NOMO-1 treated with DMSO at 0.1 percent for 48 hours (cell line): ENCODE measurements at regions not wholly inside any gene's neighbourhood (a gene's known extent, or its start where the extent isn't known, plus 50 kb on each side); places are given as distances from the start of the nearest gene placed in this dataset.
"Not testable (repeated sequence)": the region's sequence is repeated elsewhere in the genome, so short reads cannot be mapped to it uniquely, and the experiment has no call there.

ENCODE experiments used
- DNase-seq: peaks from one replicate; lab custom pipeline; 2025; ENCODE audit not compliant: unreplicated experiment; lab: John Stamatoyannopoulos, UW

DNA sequence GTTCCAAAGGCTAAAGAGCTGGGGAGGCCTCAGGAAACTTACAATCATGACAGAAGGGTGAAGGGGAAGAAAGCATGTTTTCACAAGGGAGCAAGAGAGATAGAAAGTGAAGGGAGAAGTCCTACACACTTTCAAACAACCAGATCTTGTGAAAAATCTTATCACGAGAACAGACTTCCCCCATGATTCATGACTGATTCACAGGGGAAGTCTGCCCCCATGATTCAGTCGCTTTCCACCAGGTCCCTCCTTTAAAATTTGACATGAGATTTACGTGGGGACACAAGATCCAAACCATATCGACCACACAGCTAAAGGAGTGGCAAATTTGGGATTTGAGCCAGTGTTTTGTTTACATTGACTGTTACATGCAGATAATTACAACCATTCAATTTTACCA, 971.1 kb upstream of the HS3ST1 start:
- DNase-seq = no peak

DNA sequence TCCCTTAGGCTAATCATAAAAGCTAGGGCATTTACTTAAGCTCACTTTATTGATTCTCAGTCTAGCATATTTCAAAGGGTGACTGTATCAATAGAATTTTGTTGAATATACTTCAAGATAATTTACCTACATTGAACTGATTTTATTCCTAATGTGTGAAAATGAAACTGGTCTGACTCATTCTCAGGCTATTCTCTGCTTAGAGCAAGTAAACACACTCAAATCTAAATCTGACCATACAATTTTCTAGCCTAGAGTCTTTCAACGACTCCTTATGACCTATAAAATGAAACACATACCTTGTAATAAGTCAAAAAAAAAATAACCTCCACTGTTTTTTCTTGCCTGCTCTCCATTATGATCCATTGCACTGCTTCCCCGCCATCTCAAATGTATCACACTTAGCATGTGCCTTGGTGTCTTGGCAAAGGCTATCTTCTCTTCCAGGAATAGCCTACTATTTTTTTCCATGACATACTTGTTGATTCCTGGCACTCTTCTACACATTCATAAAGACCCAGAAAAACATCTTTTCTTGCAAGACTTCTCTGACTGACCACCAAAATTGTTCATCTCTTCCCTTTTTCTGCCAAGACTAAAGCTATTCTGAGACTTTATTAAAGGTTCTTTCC, 965.1 kb upstream of the HS3ST1 start:
- no peak for DNase-seq

DNA sequence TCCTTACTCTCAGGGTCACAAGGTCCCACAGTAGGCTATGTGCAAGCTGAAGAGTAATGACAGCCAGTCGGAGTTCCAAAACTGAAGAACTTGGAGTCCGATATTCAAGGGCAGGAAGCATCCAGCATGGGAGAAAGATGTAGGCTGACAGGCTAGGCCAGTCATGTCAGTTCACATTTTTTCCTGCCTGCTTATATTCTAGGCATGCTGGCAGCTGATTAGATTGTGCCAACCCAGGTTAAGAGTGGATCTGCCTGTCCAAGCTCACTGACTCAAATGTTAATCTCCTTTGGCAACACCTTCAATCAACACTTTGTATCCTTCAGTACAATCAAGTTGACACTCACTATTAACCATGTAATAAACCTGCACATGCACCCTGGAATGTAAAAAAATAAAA, 960.9 kb upstream of the HS3ST1 start:
- DNase-seq = no peak

DNA sequence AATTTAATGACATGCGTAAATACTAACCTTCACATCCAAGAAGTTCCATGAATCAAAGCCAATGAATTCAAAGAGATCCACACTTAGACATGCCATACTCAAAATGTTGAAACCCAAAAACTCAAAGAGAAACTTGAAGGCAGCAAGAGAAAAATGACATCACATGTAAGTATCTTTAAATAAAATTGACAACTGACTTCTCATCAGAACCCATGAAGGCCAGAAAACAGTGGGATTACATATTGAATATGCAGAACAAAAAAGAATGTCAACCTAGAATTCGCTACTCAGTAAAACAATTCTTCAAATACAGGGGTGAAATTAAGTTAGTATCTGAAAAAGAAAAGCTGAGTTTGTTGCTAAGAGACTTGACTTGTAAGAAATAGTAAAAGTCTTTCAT, 953.9 kb upstream of the HS3ST1 start:
- no peak for DNase-seq

DNA sequence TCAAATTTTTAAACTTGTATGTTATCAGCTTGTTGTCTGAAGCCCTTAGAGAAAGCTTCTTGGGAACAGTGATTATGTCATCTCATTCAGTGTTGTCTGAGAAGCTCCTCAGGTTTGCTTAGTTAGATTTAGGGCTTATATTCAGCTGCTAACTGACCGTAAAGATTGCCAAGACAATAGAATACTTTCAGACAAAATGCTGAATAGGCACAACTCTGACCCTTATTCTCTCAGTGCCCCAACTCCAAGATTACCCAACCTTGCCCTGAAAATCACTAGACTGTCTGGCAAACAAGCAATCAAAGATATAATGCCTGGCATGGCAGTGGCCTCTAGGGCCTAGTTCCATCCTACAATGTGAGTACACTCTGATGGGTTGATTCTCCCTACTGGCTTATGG, 950.5 kb upstream of the HS3ST1 start:
- no peak for DNase-seq

DNA sequence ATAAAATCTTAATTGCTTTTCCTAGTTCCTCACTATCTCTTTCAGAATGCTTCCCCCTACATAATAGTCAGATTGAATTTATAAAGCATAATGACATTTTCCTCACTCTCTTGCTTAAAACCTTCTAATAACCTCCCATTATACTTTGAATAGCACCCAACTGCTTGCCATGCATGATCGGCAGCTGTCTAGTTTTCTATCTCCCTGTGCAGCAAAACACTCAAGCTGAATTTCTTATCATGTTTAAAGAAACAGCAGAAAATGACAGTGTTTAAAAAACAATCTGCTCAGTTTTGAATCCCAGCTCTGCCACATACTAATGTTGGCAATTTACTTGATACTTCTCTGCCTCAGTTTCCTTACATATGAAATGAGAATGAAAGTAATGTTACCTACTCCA, 947.1 kb upstream of the HS3ST1 start:
- DNase-seq = no peak

DNA sequence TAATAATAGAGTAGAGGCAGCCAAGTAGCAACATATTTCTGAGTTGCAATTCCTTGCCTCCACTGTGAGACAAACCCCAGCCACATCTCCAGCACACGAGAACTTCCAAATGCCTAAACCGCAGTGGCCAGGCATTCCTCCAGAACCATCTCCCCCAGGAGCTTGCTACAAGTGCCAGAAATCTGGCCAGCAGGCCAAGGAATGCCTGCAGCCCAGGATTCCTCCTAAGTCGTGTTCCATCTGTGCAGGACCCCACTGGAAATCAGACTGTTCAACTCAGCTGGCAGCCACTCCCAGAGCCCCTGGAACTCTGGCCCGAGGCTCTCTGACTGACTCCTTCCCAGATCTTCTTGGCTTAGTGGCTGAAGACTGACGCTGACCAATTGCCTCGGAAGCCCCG, 937.2 kb upstream of the HS3ST1 start:
- not testable (repeated sequence) for DNase-seq

DNA sequence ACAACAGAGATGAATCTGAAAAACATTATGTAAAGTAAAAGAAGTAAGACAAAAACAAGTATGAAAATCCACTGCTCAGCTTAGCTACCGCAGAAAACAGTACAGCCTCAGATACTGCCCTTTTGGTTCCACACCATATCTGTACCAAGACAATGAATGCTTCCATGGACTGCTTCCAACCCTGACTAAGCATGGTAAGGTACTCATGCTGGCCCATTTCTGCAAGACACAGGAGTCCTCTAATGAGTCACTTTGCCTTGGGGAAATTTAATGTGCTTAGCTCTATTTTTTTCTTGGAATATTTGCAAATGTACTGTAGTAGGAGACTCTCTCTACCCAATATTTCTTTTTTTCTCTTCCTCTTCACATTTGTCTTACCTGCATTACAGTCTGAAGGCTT, 931.7 kb upstream of the HS3ST1 start:
- DNase-seq = no peak

DNA sequence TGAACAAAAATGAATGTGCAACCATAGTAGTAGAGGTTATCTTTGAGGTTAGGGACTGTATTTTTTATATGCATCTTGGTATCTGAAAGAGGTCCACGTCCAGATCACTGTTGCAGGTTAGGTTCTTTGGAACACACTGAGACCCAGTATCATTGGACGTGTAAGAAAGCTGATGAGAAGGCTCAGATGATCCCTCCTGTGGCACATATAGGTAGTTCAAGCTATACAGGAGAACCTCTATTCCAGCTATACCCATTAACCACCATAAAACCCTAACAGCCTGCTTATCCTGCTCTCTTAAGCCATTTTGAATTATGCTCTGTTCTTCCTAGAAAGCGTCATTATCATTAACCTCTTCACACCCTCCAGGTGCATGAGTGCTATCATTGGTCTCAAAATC, 930.7 kb upstream of the HS3ST1 start:
- DNase-seq = no peak

DNA sequence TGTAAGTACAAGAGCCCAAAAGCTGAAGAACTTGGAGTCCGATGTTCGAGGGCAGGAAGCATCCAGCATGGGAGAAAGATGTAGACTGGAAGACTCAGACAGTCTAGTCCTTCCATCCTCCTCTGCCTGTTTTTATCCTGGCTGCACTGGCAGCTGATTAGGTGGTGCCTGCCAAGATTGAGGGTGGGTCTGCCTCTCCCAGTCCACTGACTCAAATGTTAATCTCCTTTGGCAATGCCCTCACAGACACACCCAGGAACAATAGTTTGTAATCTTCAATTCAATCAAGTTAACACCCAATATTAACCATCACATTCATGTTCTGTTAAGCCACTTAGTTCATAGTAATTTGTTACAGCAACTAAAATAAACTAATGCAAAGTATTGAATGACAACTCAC, 904.4 kb upstream of the HS3ST1 start:
- DNase-seq = not testable (repeated sequence)

DNA sequence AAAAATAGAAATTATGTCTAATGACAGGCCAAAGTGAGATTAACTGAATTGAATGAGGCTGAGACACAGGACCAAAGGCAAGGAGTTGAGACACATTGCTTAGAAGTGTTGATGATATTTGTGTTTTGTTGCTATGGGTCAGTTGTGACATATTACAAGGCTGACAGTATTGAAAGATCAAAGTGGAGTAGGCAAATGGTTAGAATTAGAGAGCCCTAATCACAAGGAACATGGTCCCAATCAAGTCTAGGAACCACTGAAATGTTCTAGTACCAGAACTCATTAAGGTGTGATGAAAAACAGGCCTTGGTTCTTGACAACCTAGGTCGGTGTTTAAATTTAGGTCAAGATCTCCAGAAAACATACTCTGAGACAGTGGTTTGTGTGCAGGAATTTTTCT, 896.3 kb upstream of the HS3ST1 start:
- DNase-seq = no peak

DNA sequence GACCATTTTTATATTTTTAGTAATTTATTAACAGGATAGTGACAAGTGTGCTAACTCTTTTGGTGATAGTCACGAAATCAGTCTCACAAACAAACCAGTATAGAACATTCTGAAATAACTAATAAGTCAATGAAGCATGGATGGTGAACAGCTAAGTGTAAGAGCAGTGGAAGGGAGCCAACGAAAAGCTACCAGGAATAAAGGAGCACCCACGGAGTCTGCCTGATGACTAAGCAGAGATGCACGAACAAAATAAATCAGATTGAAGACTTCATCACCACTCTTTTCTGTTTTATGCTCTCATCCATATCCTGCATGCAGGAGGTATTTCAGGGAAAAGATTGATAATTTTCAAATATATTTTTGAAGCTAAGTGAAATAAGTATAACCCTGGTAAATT, 891.1 kb upstream of the HS3ST1 start:
- DNase-seq = no peak

DNA sequence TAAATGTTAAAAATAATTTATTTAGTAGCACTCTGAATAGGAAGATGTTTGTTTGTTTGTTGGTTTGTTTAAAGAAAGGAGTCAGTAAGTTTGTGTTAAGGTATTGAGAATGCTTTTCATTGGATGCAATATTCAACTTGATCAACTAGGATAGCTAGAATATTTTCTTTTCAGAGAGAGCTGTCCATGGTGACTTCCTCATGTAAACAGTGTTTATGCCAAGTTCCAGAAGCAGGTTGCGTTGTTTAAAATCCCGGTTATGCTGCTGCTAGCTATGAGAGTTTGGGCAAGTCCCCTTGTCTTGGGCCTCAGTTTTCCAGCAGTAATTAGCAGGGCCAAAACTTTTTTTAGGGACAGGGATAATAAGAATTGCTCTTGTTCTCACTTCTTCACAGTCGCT, 876.2 kb upstream of the HS3ST1 start:
- no peak for DNase-seq

DNA sequence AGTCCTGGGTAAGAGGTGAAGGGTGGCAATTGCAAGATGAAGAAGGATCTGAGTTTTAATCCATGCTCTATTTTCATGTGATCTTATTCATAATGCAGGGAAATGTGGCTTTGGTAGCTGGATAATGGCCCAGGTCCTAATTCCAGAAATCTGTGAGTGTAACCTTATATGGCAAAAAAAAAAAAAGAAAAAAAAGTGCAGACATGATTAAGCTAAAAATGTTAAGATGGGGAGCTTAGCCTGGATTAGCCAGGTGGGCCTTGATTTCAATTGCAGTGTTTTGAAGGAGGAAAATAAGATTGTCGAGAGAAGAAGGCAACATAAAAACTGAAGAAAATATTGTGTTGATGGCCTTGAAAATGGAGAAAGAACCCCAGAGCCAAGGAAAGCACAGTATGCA, 867.7 kb upstream of the HS3ST1 start:
- DNase-seq = no peak

DNA sequence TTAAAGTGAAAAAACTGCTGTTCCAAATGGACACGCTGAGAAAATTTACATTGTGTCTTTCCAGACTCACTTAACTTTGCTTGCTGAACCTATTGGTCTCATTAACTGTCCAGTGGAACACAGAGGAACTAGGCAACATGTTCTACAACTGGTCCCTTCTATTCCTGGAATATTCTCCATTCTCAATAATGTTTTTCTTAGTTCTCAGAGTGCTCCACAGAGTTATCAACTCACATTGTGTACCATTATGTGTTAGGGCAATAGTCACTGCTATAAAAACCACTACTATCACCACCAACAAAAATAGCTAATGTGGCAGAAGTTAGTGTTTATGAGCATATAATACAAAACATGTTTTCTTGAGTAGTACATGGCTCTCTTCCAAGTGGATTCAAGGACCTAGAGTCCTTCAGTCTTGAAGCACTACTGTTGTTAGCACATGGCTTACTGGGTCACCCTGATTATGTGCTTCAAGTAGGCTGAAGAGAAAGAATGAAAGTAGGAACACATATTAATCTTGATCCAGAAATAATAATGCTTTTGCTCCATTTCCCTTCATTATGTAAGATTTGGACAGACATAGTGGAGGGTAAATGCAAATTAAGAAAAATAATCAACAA, 865.3 kb upstream of the HS3ST1 start:
- DNase-seq = no peak

DNA sequence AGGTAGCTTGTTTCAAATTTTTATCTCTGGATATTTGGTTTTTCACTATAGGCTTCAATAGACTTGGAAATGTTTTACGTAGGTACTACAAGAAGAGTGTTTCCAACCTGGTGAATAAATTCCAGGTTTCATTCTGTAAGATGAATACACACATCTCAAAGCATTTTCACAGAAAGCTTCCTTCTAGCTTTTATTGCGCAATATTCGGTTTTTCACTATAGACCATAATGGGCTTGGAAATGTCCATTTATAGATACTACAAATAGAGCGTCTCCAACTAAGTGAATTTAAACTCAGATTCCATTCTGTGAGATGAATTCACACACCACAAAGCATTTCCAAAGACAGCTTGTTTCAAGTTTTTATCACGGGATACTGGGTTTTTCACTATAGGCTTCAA, 857.7 kb upstream of the HS3ST1 start:
- DNase-seq = no peak

DNA sequence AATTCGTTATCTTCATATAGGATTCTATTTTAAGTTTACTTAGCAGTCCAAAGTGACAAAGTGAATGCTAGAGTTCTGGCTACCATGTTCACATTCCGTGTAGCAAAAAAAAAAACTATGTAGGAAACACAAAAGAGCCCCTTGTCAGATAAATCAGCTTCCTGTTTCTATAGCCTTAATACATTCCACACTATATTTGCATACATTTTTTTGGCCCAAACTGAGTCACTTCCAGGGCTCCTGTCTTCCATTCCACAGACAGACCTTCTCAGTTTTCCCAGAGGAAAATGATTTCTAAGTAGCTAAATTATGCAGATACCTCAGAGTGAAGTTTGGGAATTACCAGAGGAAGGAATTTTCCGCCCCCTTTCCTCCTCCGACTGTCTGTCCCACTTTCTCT, 841.9 kb upstream of the HS3ST1 start:
- DNase-seq = no peak

DNA sequence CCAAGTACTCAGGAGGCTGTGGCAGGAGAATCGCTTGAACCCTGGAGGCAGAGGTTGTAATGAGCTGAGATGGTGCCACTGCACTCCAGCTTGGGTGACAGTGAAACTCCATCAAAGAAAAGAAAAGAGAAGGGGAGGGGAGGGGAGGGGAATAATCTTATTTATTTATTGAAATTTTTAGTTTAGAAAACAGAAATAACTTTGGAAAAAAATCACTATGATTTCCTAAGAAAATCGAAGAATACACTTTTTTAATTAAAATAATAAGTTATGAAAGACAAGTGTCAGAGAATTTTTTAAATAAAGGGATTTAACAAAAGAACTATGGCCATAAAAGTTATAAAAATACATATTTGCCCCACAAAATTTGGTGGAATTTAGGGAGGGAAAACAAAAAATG, 836.9 kb upstream of the HS3ST1 start:
- no peak for DNase-seq

DNA sequence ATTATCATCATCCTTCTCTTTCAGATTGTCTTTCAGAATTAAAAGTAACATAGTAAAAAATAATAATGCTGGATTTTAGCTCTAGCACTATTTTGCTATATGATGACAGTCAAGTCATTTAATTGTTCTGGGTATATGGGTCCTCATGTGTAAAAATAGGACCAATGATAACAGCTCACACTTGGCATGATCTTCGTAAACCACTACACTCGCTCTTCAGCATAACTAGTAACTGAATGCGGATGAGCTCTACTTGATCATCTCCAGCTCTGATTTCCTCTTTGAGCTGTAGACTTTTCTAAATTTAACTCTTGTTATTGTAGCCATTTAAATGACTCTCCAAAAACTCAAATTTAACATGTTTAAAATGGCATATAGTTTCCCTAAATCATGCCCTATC, 831.8 kb upstream of the HS3ST1 start:
- DNase-seq = no peak

DNA sequence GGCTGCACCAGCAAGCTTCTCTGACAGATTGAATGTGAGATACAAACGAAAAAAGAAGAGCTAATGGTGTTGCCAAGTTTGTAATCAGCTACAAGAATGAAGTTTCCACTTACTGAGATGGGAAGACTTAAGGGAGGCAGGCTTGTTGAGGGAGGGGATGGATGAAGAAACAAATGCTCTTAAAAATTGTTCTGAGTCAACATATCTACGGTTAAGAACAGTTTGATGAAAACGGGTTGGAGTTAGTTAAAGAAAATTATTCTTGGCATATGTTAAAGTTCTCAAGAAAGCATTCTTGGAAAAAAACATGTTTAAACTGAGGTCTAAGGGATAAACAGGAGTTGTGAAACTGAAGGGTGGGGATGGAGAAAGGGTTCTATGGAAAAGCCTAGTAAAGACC, 816.3 kb upstream of the HS3ST1 start:
- DNase-seq = no peak

DNA sequence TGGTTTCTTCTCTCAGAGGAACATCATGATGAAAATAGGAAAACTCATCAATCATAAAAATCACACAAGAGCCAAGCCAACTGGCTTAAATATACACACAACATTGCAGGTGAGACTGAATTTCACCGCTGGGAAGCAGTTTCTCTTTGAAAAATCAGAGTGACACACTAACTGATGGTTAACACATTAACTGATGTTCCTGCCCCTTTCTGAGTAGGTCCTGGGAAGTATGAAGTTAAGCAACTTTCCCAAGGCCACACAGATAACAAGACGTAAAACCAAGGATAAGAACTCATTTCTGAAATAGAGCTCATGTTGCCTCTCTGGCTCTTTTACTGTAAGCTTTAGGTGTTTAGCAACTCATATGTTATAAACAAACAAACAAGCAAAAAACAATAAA, 813.7 kb upstream of the HS3ST1 start:
- DNase-seq = no peak

DNA sequence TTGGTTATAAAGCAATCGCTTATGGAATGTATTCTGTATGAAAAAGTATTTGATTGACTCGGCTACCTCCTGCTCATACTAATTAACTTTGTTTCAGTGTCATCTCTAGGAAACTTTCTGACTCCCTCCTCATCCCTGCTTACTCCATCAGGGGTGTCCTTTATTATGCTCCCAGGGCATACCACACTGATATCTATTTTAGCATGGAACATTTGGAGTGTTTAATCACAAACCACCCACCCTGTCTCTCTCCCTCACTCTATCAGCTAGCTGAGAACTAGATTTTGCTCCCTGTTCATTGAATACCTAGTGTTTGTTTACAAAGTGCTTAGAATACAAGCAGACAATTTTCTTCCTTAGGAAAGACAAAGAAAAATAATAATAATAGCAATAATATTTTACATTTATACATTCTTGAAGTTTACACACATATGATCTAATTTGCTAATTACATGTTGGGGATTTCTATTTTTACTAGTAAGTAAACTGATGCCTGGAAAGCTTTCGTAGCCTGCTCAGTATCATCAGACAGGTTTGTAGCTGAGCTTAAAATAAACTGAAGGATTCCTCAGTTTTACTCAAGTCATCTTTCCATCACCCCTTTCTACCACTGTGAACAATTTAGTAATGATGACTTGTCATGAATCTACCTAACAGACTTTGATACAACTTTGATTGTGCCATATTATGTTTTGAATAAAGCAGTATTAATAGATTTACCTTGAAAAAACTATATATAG, 811.4 kb upstream of the HS3ST1 start:
- DNase-seq = no peak

DNA sequence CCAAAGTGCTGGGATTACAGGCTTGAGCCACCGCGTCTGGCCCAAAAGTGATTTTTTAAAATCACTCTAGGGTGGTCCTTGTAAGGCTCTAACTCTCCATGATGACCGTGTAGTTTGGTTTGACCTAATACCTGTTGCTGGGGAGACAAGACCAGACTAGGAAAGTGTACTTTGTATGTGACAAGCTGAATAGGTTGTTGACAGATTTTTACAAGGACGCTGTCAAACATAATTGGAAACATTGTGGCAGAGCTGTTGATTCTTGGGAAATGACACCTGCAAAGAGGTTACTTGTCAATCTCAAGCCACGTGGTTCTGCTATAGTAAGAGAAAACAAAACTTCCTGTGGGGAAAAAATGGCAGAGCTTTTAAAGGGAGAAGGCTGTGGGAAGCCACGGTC, 802.4 kb upstream of the HS3ST1 start:
- no peak for DNase-seq
